ENCODE measurements at regions not wholly inside any gene's neighbourhood (a gene's known extent, or its start where the extent isn't known, plus 50 kb on each side); places are given as distances from the start of the nearest gene placed in this dataset.

GRCh38 chr13:67489016-67489415 is 258.9 kb upstream of the PCDH9 start:
- Histone ChIP-seq H3K36me3 (ENCODE audit: control insufficient read depth, insufficient read depth, low read length) (no peaks in the 10 kb centered on the region), H3K27me3 (ENCODE audit: control insufficient read depth, insufficient read depth, low read length) (no peaks in the 10 kb centered on the region), H3K27ac (ENCODE audit: low read length) (no peak overlapping the region), H3K4me3 (ENCODE audit: low read depth in 2 of 2, low read length in 2 of 2) (no peak overlapping the region), H3K4me1 (ENCODE audit: control insufficient read depth, insufficient read depth, low read length) (no peaks in the 10 kb centered on the region), H3K9me3 (ENCODE audit: control insufficient read depth, insufficient read depth, low read depth, low read length) (no peaks in the 10 kb centered on the region)
- no peak for DNase-seq (ENCODE audit: low read depth, low spot score)
- ATAC-seq = no peak
- no peak for TF ChIP-seq TCF7L2 (IDR thresholded peaks at IDR 0.05; ENCODE audit: low read depth, low read length)
- TF ChIP-seq POLR2AphosphoS5 (IDR thresholded peaks at IDR 0.05; ENCODE audit: low read depth, low read length) = no peak
- no peak for TF ChIP-seq SIN3A (IDR thresholded peaks at IDR 0.05; ENCODE audit: borderline replicate concordance, insufficient read depth, low read depth, low read length)
- TF ChIP-seq REST (IDR thresholded peaks at IDR 0.05; ENCODE audit: insufficient read depth in 1 of 2, low read depth in 2 of 2, low read length in 1 of 2) = no peak
- TF ChIP-seq CTCF (IDR thresholded peaks at IDR 0.05) = no peak
- no TSS peak for BruUV-seq (replicated peaks)
- ChIA-PET CTCF (no interaction called here), POLR2A (no interaction called here)
- in situ Hi-C loops (cut with HindIII; ENCODE audit: low pct_unique_long_range_greater_than_20kb, low sequenced_read_pairs) (no loop called here), intact Hi-C loops (cut with micrococcal nuclease; ENCODE audit: unreplicated experiment) (no loop called here)

GRCh38 chr13:67481445-67481844 is 251.3 kb upstream of the PCDH9 start:
- H3K27me3 ChIP-seq (ENCODE audit: control insufficient read depth, insufficient read depth, low read length) = no peaks in the 10 kb centered on the region
- no peaks in the 10 kb centered on the region for H3K9me3 ChIP-seq (ENCODE audit: control insufficient read depth, insufficient read depth, low read depth, low read length)
- H3K36me3 ChIP-seq (ENCODE audit: control insufficient read depth, insufficient read depth, low read length) = no peaks in the 10 kb centered on the region
- in situ Hi-C loops (cut with HindIII; ENCODE audit: low pct_unique_long_range_greater_than_20kb, low sequenced_read_pairs) = no loop called here
- BruUV-seq (replicated peaks) = no TSS peak
- H3K4me3 ChIP-seq (ENCODE audit: low read depth in 2 of 2, low read length in 2 of 2) = no peak overlapping the region
- intact Hi-C loops (cut with micrococcal nuclease; ENCODE audit: unreplicated experiment) = no loop called here
- ATAC-seq = no peak
- no peak for DNase-seq (ENCODE audit: low read depth, low spot score)
- no peak overlapping the region for H3K27ac ChIP-seq (ENCODE audit: low read length)
- CTCF ChIA-PET = no interaction called here
- POLR2A ChIA-PET = no interaction called here
- TF ChIP-seq POLR2AphosphoS5 (IDR thresholded peaks at IDR 0.05; ENCODE audit: low read depth, low read length) (no peak), REST (IDR thresholded peaks at IDR 0.05; ENCODE audit: insufficient read depth in 1 of 2, low read depth in 2 of 2, low read length in 1 of 2) (no peak), TCF7L2 (IDR thresholded peaks at IDR 0.05; ENCODE audit: low read depth, low read length) (no peak), CTCF (IDR thresholded peaks at IDR 0.05) (no peak), SIN3A (IDR thresholded peaks at IDR 0.05; ENCODE audit: borderline replicate concordance, insufficient read depth, low read depth, low read length) (no peak)
- no peaks in the 10 kb centered on the region for H3K4me1 ChIP-seq (ENCODE audit: control insufficient read depth, insufficient read depth, low read length)
